SK-N-SH treated with all-trans-retinoic acid at 6 μM for 48 hours (cell line): ENCODE measurements at regions not wholly inside any gene's neighbourhood (a gene's known extent, or its start where the extent isn't known, plus 50 kb on each side); places are given as distances from the start of the nearest gene placed in this dataset.

ENCODE experiments used
- CREB5 ChIP-seq: fragments of 250-450 bp; sonication (Bioruptor Pico); IDR thresholded peaks from 2 replicates; pipeline ENCODE4 v1.5.1; 2020; ENCODE audit warnings: low read depth, mild to moderate bottlenecking, moderate library complexity
- ESRRG ChIP-seq: fragments of 250-450 bp; sonication (Bioruptor Pico); IDR thresholded peaks from 2 replicates; pipeline ENCODE4 v1.6.1; 2021; ENCODE audit warnings: mild to moderate bottlenecking
- ISL1 ChIP-seq: fragments of 250-450 bp; sonication (Bioruptor Pico); IDR thresholded peaks from 2 replicates; pipeline ENCODE4 v2.1.2; 2022; ENCODE audit warnings: mild to moderate bottlenecking, moderate library complexity
- PATZ1 ChIP-seq: fragments of 250-450 bp; sonication (Bioruptor Pico); IDR thresholded peaks from 2 replicates; pipeline ENCODE4 v1.8.0; 2020; ENCODE audit warnings: mild to moderate bottlenecking, moderate library complexity, borderline replicate concordance
- RARB ChIP-seq: fragments of 250-450 bp; sonication (Bioruptor Pico); IDR thresholded peaks from 2 replicates; pipeline ENCODE4 v1.8.0; 2021; ENCODE audit warnings: mild to moderate bottlenecking, moderate library complexity
- TOX ChIP-seq: fragments of 250-450 bp; sonication (Bioruptor Pico); IDR thresholded peaks from 2 replicates; pipeline ENCODE4 v1.8.0; 2021; ENCODE audit warnings: mild to moderate bottlenecking, moderate library complexity, borderline replicate concordance
- TSHZ2 ChIP-seq: fragments of 250-450 bp; sonication (Bioruptor Pico); IDR thresholded peaks from 2 replicates; pipeline ENCODE4 v1.5.0; 2020; ENCODE audit warnings: mild to moderate bottlenecking, moderate library complexity
- ZFP30 ChIP-seq: fragments of 450-650 bp; formaldehyde crosslinking; IDR thresholded peaks from 2 replicates; pipeline ENCODE4 v1.5.0; 2022; ENCODE audit warnings: mild to moderate bottlenecking, moderate library complexity
- ZNF70 ChIP-seq: fragments of 450-650 bp; formaldehyde crosslinking; IDR thresholded peaks from 2 replicates; pipeline ENCODE4 v1.5.0; 2020; ENCODE audit warnings: mild to moderate bottlenecking, moderate library complexity
- ZNF8 ChIP-seq: fragments of 450-650 bp; formaldehyde crosslinking; IDR thresholded peaks from 2 replicates; pipeline ENCODE4 v1.5.0; 2020; ENCODE audit warnings: mild to moderate bottlenecking, moderate library complexity

- TF ChIP-seq PATZ1 (no peak), ZNF8 (no peak), CREB5 (no peak), RARB (CRISPR knock-in tag) (no peak), ESRRG (CRISPR knock-in tag) (no peak), ISL1 (CRISPR knock-in tag) (peak; percentile 55), ZFP30 (no peak), TSHZ2 (CRISPR knock-in tag) (peak; percentile 88), ZNF70 (CRISPR knock-in tag) (no peak), TOX (CRISPR knock-in tag) (no peak)
These were observed 89.8 kb upstream of the RARB start for GRCh38 chr3:25338158-25338725.
